ENCODE measurements at regions not wholly inside any gene's neighbourhood (a gene's known extent, or its start where the extent isn't known, plus 50 kb on each side); places are given as distances from the start of the nearest gene placed in this dataset.

DNA sequence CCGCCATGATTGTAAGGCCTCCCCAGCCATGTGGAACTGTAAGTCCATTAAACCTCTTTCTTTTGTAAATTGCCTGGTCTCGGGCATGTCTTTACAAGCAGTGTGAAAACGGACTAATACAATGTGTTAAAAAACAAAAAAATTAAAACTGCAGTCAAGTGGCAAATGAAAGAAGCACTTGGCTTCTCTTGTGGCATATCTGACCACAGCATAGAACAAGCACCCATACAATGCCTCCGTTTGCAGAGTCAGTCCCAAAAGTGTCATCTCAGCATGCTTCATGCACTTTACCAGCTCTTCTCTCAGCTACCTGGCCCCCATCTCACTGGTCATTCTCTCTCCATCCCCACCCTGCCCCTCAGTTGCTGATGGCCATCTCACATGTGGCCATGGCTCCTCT lies 51.1 kb upstream of the DAPK1 start:
- TF ChIP-seq, protein P1, sequence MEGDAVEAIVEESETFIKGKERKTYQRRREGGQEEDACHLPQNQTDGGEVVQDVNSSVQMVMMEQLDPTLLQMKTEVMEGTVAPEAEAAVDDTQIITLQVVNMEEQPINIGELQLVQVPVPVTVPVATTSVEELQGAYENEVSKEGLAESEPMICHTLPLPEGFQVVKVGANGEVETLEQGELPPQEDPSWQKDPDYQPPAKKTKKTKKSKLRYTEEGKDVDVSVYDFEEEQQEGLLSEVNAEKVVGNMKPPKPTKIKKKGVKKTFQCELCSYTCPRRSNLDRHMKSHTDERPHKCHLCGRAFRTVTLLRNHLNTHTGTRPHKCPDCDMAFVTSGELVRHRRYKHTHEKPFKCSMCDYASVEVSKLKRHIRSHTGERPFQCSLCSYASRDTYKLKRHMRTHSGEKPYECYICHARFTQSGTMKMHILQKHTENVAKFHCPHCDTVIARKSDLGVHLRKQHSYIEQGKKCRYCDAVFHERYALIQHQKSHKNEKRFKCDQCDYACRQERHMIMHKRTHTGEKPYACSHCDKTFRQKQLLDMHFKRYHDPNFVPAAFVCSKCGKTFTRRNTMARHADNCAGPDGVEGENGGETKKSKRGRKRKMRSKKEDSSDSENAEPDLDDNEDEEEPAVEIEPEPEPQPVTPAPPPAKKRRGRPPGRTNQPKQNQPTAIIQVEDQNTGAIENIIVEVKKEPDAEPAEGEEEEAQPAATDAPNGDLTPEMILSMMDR (IDR thresholded peaks at IDR 0.05; ENCODE audit: low read depth, low read length): no peak
- TF ChIP-seq EZH2phosphoT487 (IDR thresholded peaks at IDR 0.05; ENCODE audit: low read depth): no peak
